ENCODE measurements at regions not wholly inside any gene's neighbourhood (a gene's known extent, or its start where the extent isn't known, plus 50 kb on each side); places are given as distances from the start of the nearest gene placed in this dataset.

GRCh38 chrY:15552074-15552473 is 1027.7 kb downstream of the NLGN4Y start:
- H3K36me3 ChIP-seq, result no peaks in the 10 kb centered on the region
- H3K4me3 ChIP-seq, result no peak overlapping the region
- H3K27me3 ChIP-seq, result no peaks in the 10 kb centered on the region
- no peak for DNase-seq
- H3K9me3 ChIP-seq, result no peaks in the 10 kb centered on the region

- Histone ChIP-seq H3K4me3 (no peak overlapping the region), H3K36me3 (no peaks in the 10 kb centered on the region), H3K27me3 (no peaks in the 10 kb centered on the region), H3K9me3 (no peaks in the 10 kb centered on the region)
- DNase-seq, result no peak
These were observed 1030.7 kb downstream of the NLGN4Y start for GRCh38 chrY:15554991-15555390.

GRCh38 chrY:15559169-15559568 is 1034.8 kb downstream of the NLGN4Y start:
- no peak for DNase-seq

GRCh38 chrY:15560840-15561239 is 1036.5 kb downstream of the NLGN4Y start:
- Histone ChIP-seq H3K4me3 (no peak overlapping the region), H3K9me3 (no peaks in the 10 kb centered on the region)
- DNase-seq, result no peak

More at GRCh38 chrY:15559169-15559568, 1034.8 kb downstream of the NLGN4Y start:
- Histone ChIP-seq H3K4me3 (no peak overlapping the region), H3K36me3 (no peaks in the 10 kb centered on the region), H3K9me3 (no peaks in the 10 kb centered on the region), H3K27me3 (no peaks in the 10 kb centered on the region)

GRCh38 chrY:15561501-15562289 is 1037.4 kb downstream of the NLGN4Y start:
- Histone ChIP-seq H3K36me3 (no peaks in the 10 kb centered on the region), H3K27me3 (no peaks in the 10 kb centered on the region), H3K9me3 (no peaks in the 10 kb centered on the region), H3K4me3 (no peak overlapping the region)
- DNase-seq, result no peak

More at GRCh38 chrY:15560840-15561239, 1036.5 kb downstream of the NLGN4Y start:
- Histone ChIP-seq H3K27me3 (no peaks in the 10 kb centered on the region), H3K36me3 (no peaks in the 10 kb centered on the region)

GRCh38 chrY:15577886-15578285 is 1053.6 kb downstream of the NLGN4Y start:
- Histone ChIP-seq H3K27me3 (no peaks in the 10 kb centered on the region), H3K9me3 (no peaks in the 10 kb centered on the region), H3K36me3 (no peaks in the 10 kb centered on the region), H3K4me3 (no peak overlapping the region)
- no peak for DNase-seq

- H3K9me3 ChIP-seq, result no peaks in the 10 kb centered on the region
- H3K36me3 ChIP-seq, result no peaks in the 10 kb centered on the region
- no peak overlapping the region for H3K4me3 ChIP-seq
- DNase-seq, result no peak
- H3K27me3 ChIP-seq, result no peaks in the 10 kb centered on the region
These were observed 1054.4 kb downstream of the NLGN4Y start for GRCh38 chrY:15578761-15579160.

GRCh38 chrY:15579245-15579644 is 1054.9 kb downstream of the NLGN4Y start:
- DNase-seq, result no peak
- H3K36me3 ChIP-seq, result no peaks in the 10 kb centered on the region
- no peaks in the 10 kb centered on the region for H3K27me3 ChIP-seq
- no peaks in the 10 kb centered on the region for H3K9me3 ChIP-seq
- no peak overlapping the region for H3K4me3 ChIP-seq

- no peaks in the 10 kb centered on the region for H3K36me3 ChIP-seq
- no peak for DNase-seq
- H3K9me3 ChIP-seq, result no peaks in the 10 kb centered on the region
- no peaks in the 10 kb centered on the region for H3K27me3 ChIP-seq
- H3K4me3 ChIP-seq, result no peak overlapping the region
These were observed 1058.8 kb downstream of the NLGN4Y start for GRCh38 chrY:15583111-15583510.

GRCh38 chrY:15592957-15593356 is 1068.6 kb downstream of the NLGN4Y start:
- Histone ChIP-seq H3K9me3 (no peaks in the 10 kb centered on the region), H3K4me3 (no peak overlapping the region), H3K36me3 (no peaks in the 10 kb centered on the region), H3K27me3 (no peaks in the 10 kb centered on the region)
- DNase-seq, result no peak

GRCh38 chrY:15593476-15594160 is 1069.3 kb downstream of the NLGN4Y start:
- DNase-seq, result no peak
- no peaks in the 10 kb centered on the region for H3K9me3 ChIP-seq
- H3K36me3 ChIP-seq, result no peaks in the 10 kb centered on the region
- H3K4me3 ChIP-seq, result no peak overlapping the region
- no peaks in the 10 kb centered on the region for H3K27me3 ChIP-seq

- Histone ChIP-seq H3K36me3 (no peaks in the 10 kb centered on the region), H3K9me3 (no peaks in the 10 kb centered on the region), H3K27me3 (no peaks in the 10 kb centered on the region), H3K4me3 (no peak overlapping the region)
- DNase-seq, result no peak
These were observed 1069.8 kb downstream of the NLGN4Y start for GRCh38 chrY:15594179-15594578.

GRCh38 chrY:15600565-15600964 is 1076.2 kb downstream of the NLGN4Y start:
- Histone ChIP-seq H3K36me3 (no peaks in the 10 kb centered on the region), H3K27me3 (no peaks in the 10 kb centered on the region), H3K4me3 (no peak overlapping the region), H3K9me3 (no peaks in the 10 kb centered on the region)
- no peak for DNase-seq

- no peaks in the 10 kb centered on the region for H3K27me3 ChIP-seq
- H3K4me3 ChIP-seq, result no peak overlapping the region
- no peaks in the 10 kb centered on the region for H3K9me3 ChIP-seq
- DNase-seq, result no peak
- H3K36me3 ChIP-seq, result no peaks in the 10 kb centered on the region
These were observed 1100.0 kb downstream of the NLGN4Y start for GRCh38 chrY:15624370-15624769.

- DNase-seq, result no peak
- no peaks in the 10 kb centered on the region for H3K27me3 ChIP-seq
- H3K4me3 ChIP-seq, result no peak overlapping the region
- no peaks in the 10 kb centered on the region for H3K36me3 ChIP-seq
- no peaks in the 10 kb centered on the region for H3K9me3 ChIP-seq
These were observed 1100.6 kb downstream of the NLGN4Y start for GRCh38 chrY:15624928-15625327.

- Histone ChIP-seq H3K9me3 (no peaks in the 10 kb centered on the region), H3K36me3 (no peaks in the 10 kb centered on the region), H3K27me3 (no peaks in the 10 kb centered on the region), H3K4me3 (no peak overlapping the region)
- no peak for DNase-seq
These were observed 1123.9 kb downstream of the NLGN4Y start for GRCh38 chrY:15648198-15648597.

- no peak for DNase-seq
- Histone ChIP-seq H3K36me3 (no peaks in the 10 kb centered on the region), H3K9me3 (no peaks in the 10 kb centered on the region), H3K4me3 (no peak overlapping the region), H3K27me3 (no peaks in the 10 kb centered on the region)
These were observed 1125.7 kb downstream of the NLGN4Y start for GRCh38 chrY:15650056-15650455.

- DNase-seq, result no peak
- H3K4me3 ChIP-seq, result no peak overlapping the region
- H3K9me3 ChIP-seq, result no peaks in the 10 kb centered on the region
- no peaks in the 10 kb centered on the region for H3K27me3 ChIP-seq
- H3K36me3 ChIP-seq, result no peaks in the 10 kb centered on the region
These were observed 1164.2 kb downstream of the NLGN4Y start for GRCh38 chrY:15688531-15688930.

Data from MG63 (cell line).